Natural killer cell (primary cell): ENCODE measurements at regions not wholly inside any gene's neighbourhood (a gene's known extent, or its start where the extent isn't known, plus 50 kb on each side); places are given as distances from the start of the nearest gene placed in this dataset.

ENCODE experiments used
- ATAC-seq, 3 donors: fragments of 150-1000 bp in 2 of 3; fragments of 200-7000 bp in 1 of 3; cut with Tn5 transposase; 1 replicate in 1 of 3; 2 replicates in 2 of 3; pipeline ENCODE4 v1.10.0; 2021; ENCODE audit warnings: mild to moderate bottlenecking in 2 of 3, moderate library complexity in 2 of 3
- DNase-seq, 2 donors: peaks; one replicate each; pipeline versions ENCODE4 v3.0.0 to v3.0.0-alpha.2; 2013 to 2021; ENCODE audit warnings: mixed read lengths in 1 of 2
- H3K27ac ChIP-seq: one replicate; pipeline ENCODE4 v1.5.1; 2013; ENCODE audit warnings: mild to moderate bottlenecking, low read length
- H3K27me3 ChIP-seq: one replicate; pipeline ENCODE4 v1.6.1; 2013; ENCODE audit warnings: low read length; ENCODE audit not compliant: control insufficient read depth, insufficient read depth
- H3K36me3 ChIP-seq: one replicate; pipeline ENCODE4 v1.6.1; 2013; ENCODE audit warnings: low read length; ENCODE audit not compliant: control insufficient read depth, insufficient read depth
- H3K4me1 ChIP-seq: one replicate; pipeline ENCODE4 v1.6.1; 2013; ENCODE audit warnings: low read length; ENCODE audit not compliant: control insufficient read depth, insufficient read depth
- H3K4me3 ChIP-seq: one replicate; pipeline ENCODE4 v1.5.1; 2013; ENCODE audit warnings: low read length
- H3K9me3 ChIP-seq: one replicate; pipeline ENCODE4 v1.6.1; 2013; ENCODE audit warnings: low read length; ENCODE audit not compliant: control insufficient read depth, insufficient read depth
- H3K27ac Mint-ChIP-seq, 2 donors: one replicate each; pipeline ENCODE4 v1.8.0; 2022; ENCODE audit warnings: mild to moderate bottlenecking in 2 of 2, mixed read lengths in 2 of 2, moderate library complexity in 1 of 2
- H3K27me3 Mint-ChIP-seq, 2 donors: one replicate each; pipeline ENCODE4 v1.8.0; 2022; ENCODE audit warnings: low read depth in 2 of 2, mixed read lengths in 2 of 2
- H3K36me3 Mint-ChIP-seq: one replicate; pipeline ENCODE4 v1.8.0; 2022; ENCODE audit warnings: mixed read lengths
- H3K4me1 Mint-ChIP-seq, 2 donors: one replicate each; pipeline ENCODE4 v1.8.0; 2022; ENCODE audit warnings: mixed read lengths in 2 of 2
- H3K4me3 Mint-ChIP-seq: one replicate; pipeline ENCODE4 v1.8.0; 2022; ENCODE audit warnings: mild to moderate bottlenecking, moderate library complexity, mixed read lengths
- H3K9me3 Mint-ChIP-seq, 2 donors: one replicate each; pipeline ENCODE4 v1.8.0; 2022; ENCODE audit warnings: mixed read lengths in 2 of 2
- WGBS: methylation state at CpG from one replicate; pipeline ENCODE4 v1.1.7; 2013; ENCODE audit warnings: missing lambda C conversion rate; ENCODE audit not compliant: insufficient coverage; 5-methylcytosine and 5-hydroxymethylcytosine counted together
- intact Hi-C: fragments of 100-400 bp; cut with micrococcal nuclease; formaldehyde crosslinking; loops from one replicate; pipeline ENCODE4 v1.14.2; 2022
- TF ChIP-seq, protein P1 (sequence below): fragments of 200-600 bp; IDR thresholded peaks from one replicate; pipeline ENCODE4 v1.8.0; 2022; ENCODE audit warnings: antibody characterized with exemption

DNA sequence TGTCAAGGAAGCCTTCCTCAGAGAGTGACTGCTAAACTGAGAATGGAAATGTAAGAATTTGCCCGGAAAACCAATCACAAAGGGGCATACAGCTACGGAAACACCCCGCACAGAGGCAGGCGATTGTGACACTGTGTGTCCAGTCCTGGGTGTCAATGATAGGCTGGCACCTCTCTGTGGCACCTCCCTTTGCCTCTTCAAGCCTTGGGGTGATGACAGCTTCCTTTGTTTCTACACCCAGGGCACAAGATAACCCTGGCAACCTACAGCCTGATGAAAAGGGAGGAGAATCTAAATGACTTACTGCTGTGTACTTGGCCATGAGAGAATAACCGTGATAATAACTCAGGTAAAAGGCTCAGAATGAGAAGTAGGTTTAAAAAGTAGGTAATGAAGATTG lies 93.6 kb upstream of the SSTR4 start:
- Mint-ChIP-seq H3K4me1 (no peaks in the 10 kb centered on the region), H3K36me3 (no peaks in the 10 kb centered on the region), H3K9me3 (no peaks in the 10 kb centered on the region), H3K27ac (no peak overlapping the region), H3K27me3 (peaks cover 6% of the 10 kb centered on the region in 2 donors), H3K4me3 (no peak overlapping the region)
- H3K4me3 ChIP-seq, result no peak overlapping the region
- DNase-seq (no peak), ATAC-seq (no peak)
- 78% methylated on average over 5 of the region's 5 CpGs for WGBS
- no peaks in the 10 kb centered on the region for H3K4me1 ChIP-seq
- intact Hi-C loops, result no loop called here
- H3K36me3 ChIP-seq, result no peaks in the 10 kb centered on the region
- H3K27me3 ChIP-seq, result no peaks in the 10 kb centered on the region
- TF ChIP-seq, protein P1, sequence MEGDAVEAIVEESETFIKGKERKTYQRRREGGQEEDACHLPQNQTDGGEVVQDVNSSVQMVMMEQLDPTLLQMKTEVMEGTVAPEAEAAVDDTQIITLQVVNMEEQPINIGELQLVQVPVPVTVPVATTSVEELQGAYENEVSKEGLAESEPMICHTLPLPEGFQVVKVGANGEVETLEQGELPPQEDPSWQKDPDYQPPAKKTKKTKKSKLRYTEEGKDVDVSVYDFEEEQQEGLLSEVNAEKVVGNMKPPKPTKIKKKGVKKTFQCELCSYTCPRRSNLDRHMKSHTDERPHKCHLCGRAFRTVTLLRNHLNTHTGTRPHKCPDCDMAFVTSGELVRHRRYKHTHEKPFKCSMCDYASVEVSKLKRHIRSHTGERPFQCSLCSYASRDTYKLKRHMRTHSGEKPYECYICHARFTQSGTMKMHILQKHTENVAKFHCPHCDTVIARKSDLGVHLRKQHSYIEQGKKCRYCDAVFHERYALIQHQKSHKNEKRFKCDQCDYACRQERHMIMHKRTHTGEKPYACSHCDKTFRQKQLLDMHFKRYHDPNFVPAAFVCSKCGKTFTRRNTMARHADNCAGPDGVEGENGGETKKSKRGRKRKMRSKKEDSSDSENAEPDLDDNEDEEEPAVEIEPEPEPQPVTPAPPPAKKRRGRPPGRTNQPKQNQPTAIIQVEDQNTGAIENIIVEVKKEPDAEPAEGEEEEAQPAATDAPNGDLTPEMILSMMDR, result no peak
- no peak overlapping the region for H3K27ac ChIP-seq
- no peaks in the 10 kb centered on the region for H3K9me3 ChIP-seq

GRCh38 chr20:22942742-22943141 lies 92.4 kb upstream of the SSTR4 start:
- Mint-ChIP-seq H3K9me3 (no peaks in the 10 kb centered on the region), H3K36me3 (no peaks in the 10 kb centered on the region), H3K4me1 (no peaks in the 10 kb centered on the region), H3K27ac (no peak overlapping the region), H3K4me3 (no peak overlapping the region), H3K27me3 (peaks cover 10 to 11% of the 10 kb centered on the region in 2 donors)
- 81% methylated on average over 1 of the region's 2 CpGs for WGBS
- ATAC-seq (no peak), DNase-seq (no peak)
- no peaks in the 10 kb centered on the region for H3K27me3 ChIP-seq
- TF ChIP-seq, protein P1, result no peak
- no peaks in the 10 kb centered on the region for H3K4me1 ChIP-seq
- intact Hi-C loops, result no loop called here
- H3K9me3 ChIP-seq, result no peaks in the 10 kb centered on the region
- H3K36me3 ChIP-seq, result no peaks in the 10 kb centered on the region
- H3K27ac ChIP-seq, result no peak overlapping the region
- no peak overlapping the region for H3K4me3 ChIP-seq

DNA sequence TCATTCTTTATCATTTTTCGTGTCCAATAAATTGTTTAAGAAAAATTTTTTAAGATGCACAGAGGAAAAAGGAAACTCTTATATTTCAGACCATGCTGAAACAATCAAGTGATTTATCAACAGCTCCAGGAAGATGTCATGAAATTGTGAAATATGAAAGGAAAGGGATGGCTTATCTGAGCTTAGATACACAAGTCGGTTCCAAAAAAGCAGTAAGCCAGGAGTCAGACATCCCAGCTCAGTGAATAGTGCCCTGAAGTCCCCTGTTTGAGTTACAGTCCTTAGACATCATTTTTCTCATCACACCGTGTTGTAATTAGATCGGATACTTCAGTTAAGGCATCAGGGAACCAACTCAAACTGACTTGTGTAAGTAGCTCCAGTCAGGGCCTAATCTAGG lies 91.0 kb upstream of the SSTR4 start:
- H3K9me3 ChIP-seq, result no peaks in the 10 kb centered on the region
- intact Hi-C loops, result no loop called here
- no peak for ATAC-seq
- Mint-ChIP-seq H3K4me3 (no peak overlapping the region), H3K27me3 (peaks cover 11 to 23% of the 10 kb centered on the region in 2 donors), H3K9me3 (no peaks in the 10 kb centered on the region), H3K27ac (no peak overlapping the region), H3K4me1 (no peaks in the 10 kb centered on the region), H3K36me3 (no peaks in the 10 kb centered on the region)
- H3K27ac ChIP-seq, result no peak overlapping the region
- H3K27me3 ChIP-seq, result no peaks in the 10 kb centered on the region
- H3K4me3 ChIP-seq, result no peak overlapping the region
- DNase-seq, result no peak
- H3K4me1 ChIP-seq, result no peaks in the 10 kb centered on the region
- 55% methylated on average over 3 of the region's 4 CpGs for WGBS
- TF ChIP-seq, protein P1, result no peak
- no peaks in the 10 kb centered on the region for H3K36me3 ChIP-seq

DNA sequence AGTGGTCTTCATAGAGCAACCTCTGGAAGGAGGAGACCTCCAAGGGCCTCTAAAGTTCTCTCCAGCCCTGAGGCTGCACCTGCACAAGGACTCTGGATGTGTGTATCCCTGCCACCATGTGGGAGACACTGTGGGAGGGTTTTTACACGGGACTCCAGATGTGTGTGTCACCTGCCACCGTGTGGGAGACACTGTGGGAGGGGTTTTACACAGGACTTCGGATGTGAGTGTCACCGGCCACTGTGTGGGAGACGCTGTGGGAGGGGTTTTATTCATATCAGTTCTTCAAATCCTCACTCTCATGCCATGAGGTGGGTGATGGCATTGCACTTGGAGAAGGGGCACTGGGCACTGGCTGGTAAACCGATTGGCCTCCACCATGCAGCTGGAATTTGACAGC lies 90.2 kb upstream of the SSTR4 start:
- Mint-ChIP-seq H3K4me3 (no peak overlapping the region), H3K27ac (no peak overlapping the region), H3K36me3 (no peaks in the 10 kb centered on the region), H3K4me1 (no peaks in the 10 kb centered on the region), H3K9me3 (no peaks in the 10 kb centered on the region), H3K27me3 (peaks cover 11 to 23% of the 10 kb centered on the region in 2 donors)
- no peak overlapping the region for H3K4me3 ChIP-seq
- DNase-seq (no peak), ATAC-seq (no peak)
- no peaks in the 10 kb centered on the region for H3K27me3 ChIP-seq
- no peaks in the 10 kb centered on the region for H3K4me1 ChIP-seq
- TF ChIP-seq, protein P1, result no peak
- H3K36me3 ChIP-seq, result no peaks in the 10 kb centered on the region
- intact Hi-C loops, result no loop called here
- H3K9me3 ChIP-seq, result no peaks in the 10 kb centered on the region
- 81% methylated on average over 5 of the region's 6 CpGs for WGBS
- H3K27ac ChIP-seq, result no peak overlapping the region
